GM12878 (cell line): ENCODE measurements at regions not wholly inside any gene's neighbourhood (a gene's known extent, or its start where the extent isn't known, plus 50 kb on each side); places are given as distances from the start of the nearest gene placed in this dataset.

Experiments used
- CTCF ChIP-seq, 3 experiments: IDR thresholded peaks in 2 of 3; conservative IDR thresholded peaks in 1 of 3; 2 replicates each; pipeline ENCODE4 v1.5.1; 2011; ENCODE audit warnings: low read depth in 3 of 3, low read length in 3 of 3, mild to moderate bottlenecking in 3 of 3, control low read depth in 2 of 3, moderate library complexity in 2 of 3, inconsistent platforms in 1 of 3, mixed read lengths in 1 of 3; ENCODE audit not compliant: control insufficient read depth in 2 of 3, insufficient read depth in 1 of 3; ENCODE audit errors: extremely low read depth in 1 of 3
- E2F4 ChIP-seq: IDR thresholded peaks from 2 replicates; pipeline ENCODE4 v1.6.1; 2012; ENCODE audit warnings: low read depth, low read length, improper control_type of control experiment
- GATAD2B ChIP-seq: fragments of 450-650 bp; conservative IDR thresholded peaks from 2 replicates; pipeline ENCODE4 v1.6.1; 2017; ENCODE audit warnings: low read depth, mild to moderate bottlenecking, moderate library complexity
- KAT2A ChIP-seq: conservative IDR thresholded peaks from 2 replicates; pipeline ENCODE4 v1.6.1; 2011; ENCODE audit warnings: low read depth, low read length; ENCODE audit not compliant: control insufficient read depth
- NFXL1 ChIP-seq: fragments of 450-650 bp; IDR thresholded peaks from 2 replicates; pipeline ENCODE4 v1.6.1; 2017; ENCODE audit warnings: antibody characterized with exemption, mild to moderate bottlenecking, borderline replicate concordance
- POLR2A ChIP-seq: IDR thresholded peaks from 2 replicates; pipeline ENCODE4 v1.6.1; 2011; ENCODE audit warnings: low read depth, mild to moderate bottlenecking, low read length
- POLR2AphosphoS5 ChIP-seq: IDR thresholded peaks from 2 replicates; pipeline ENCODE4 v1.6.1; 2011; ENCODE audit warnings: mild to moderate bottlenecking, low read length, inconsistent platforms
- RAD21 ChIP-seq: IDR thresholded peaks from 2 replicates; pipeline ENCODE4 v1.6.1; 2011; ENCODE audit warnings: mild to moderate bottlenecking, low read depth, low read length, moderate library complexity; ENCODE audit not compliant: insufficient read depth
- SMAD5 ChIP-seq: IDR thresholded peaks from 2 replicates; pipeline ENCODE4 v1.6.1; 2016; ENCODE audit warnings: antibody characterized with exemption, low read depth
- STAT3 ChIP-seq: IDR thresholded peaks from 2 replicates; pipeline ENCODE4 v1.6.1; 2011; ENCODE audit warnings: low read depth, low read length, improper control_type of control experiment

- TF ChIP-seq CTCF (IDR thresholded peaks at IDR 0.05 in 2 of 3, conservative IDR thresholded peaks at IDR 0.05 in 1 of 3; ENCODE audit: control insufficient read depth in 2 of 3, extremely low read depth in 1 of 3, insufficient read depth in 1 of 3, low read depth in 3 of 3, low read length in 3 of 3) (no peak), KAT2A (no peak), GATAD2B (no peak), NFXL1 (no peak), POLR2AphosphoS5 (no peak), E2F4 (no peak), POLR2A (no peak), STAT3 (no peak), SMAD5 (no peak), RAD21 (no peak)
Measured at GRCh38 chr6:163840880-163841279, 426.4 kb downstream of the QKI start.
